RWPE2 (cell line): ENCODE measurements at regions not wholly inside any gene's neighbourhood (a gene's known extent, or its start where the extent isn't known, plus 50 kb on each side); places are given as distances from the start of the nearest gene placed in this dataset.

Experiments
- ATAC-seq: fragments of 200-7000 bp; cut with Tn5 transposase; 3 replicates; pipeline ENCODE4 v1.9.1; 2021; ENCODE audit warnings: low read depth
- DNase-seq: peaks from one replicate; pipeline ENCODE4 v3.0.0-alpha.2; 2020; ENCODE audit warnings: low spot score
- H3K27ac ChIP-seq: fragments of 450-650 bp; 2 replicates; pipeline ENCODE4 v1.5.1; 2017; ENCODE audit warnings: mild to moderate bottlenecking; ENCODE audit not compliant: poor library complexity, severe bottlenecking
- H3K27me3 ChIP-seq: fragments of 250-450 bp; sonication (Bioruptor Pico); 2 replicates; pipeline ENCODE4 v1.5.1; 2021; ENCODE audit warnings: mild to moderate bottlenecking, moderate library complexity; ENCODE audit not compliant: insufficient read depth, poor library complexity, severe bottlenecking
- H3K36me3 ChIP-seq: fragments of 250-450 bp; sonication (Bioruptor Pico); 2 replicates; pipeline ENCODE4 v1.5.1; 2020; ENCODE audit warnings: low read depth, mild to moderate bottlenecking, moderate library complexity
- H3K4me1 ChIP-seq: fragments of 250-450 bp; sonication (Bioruptor Pico); 2 replicates; pipeline ENCODE4 v1.5.1; 2021; ENCODE audit warnings: mild to moderate bottlenecking, moderate library complexity; ENCODE audit not compliant: insufficient read depth, poor library complexity, severe bottlenecking
- H3K4me3 ChIP-seq: fragments of 250-450 bp; sonication (Bioruptor Pico); 2 replicates; pipeline ENCODE4 v1.5.1; 2021; ENCODE audit warnings: mild to moderate bottlenecking, moderate library complexity; ENCODE audit not compliant: severe bottlenecking
- H3K9me3 ChIP-seq: fragments of 250-450 bp; sonication (Bioruptor Pico); 2 replicates; pipeline ENCODE4 v1.5.1; 2021; ENCODE audit warnings: mild to moderate bottlenecking, moderate library complexity; ENCODE audit not compliant: severe bottlenecking
- CTCF ChIP-seq: fragments of 450-650 bp; IDR thresholded peaks from one replicate; pipeline ENCODE4 v1.5.1; 2017; ENCODE audit warnings: mild to moderate bottlenecking, moderate library complexity; ENCODE audit not compliant: poor library complexity, severe bottlenecking

GRCh38 chr3:145124900-145125678, 1035.9 kb downstream of the PLOD2 start:
- Histone ChIP-seq H3K4me1 (no peaks in the 10 kb centered on the region), H3K4me3 (no peak overlapping the region), H3K9me3 (no peaks in the 10 kb centered on the region), H3K27ac (no peak overlapping the region), H3K36me3 (no peaks in the 10 kb centered on the region), H3K27me3 (no peaks in the 10 kb centered on the region)
- TF ChIP-seq CTCF = no peak
- no peak for DNase-seq
- ATAC-seq = no peak

GRCh38 chr3:145133281-145133680, 1027.7 kb downstream of the PLOD2 start:
- Histone ChIP-seq H3K27me3 (no peaks in the 10 kb centered on the region), H3K9me3 (no peaks in the 10 kb centered on the region), H3K36me3 (no peaks in the 10 kb centered on the region), H3K27ac (no peak overlapping the region), H3K4me3 (no peak overlapping the region), H3K4me1 (no peaks in the 10 kb centered on the region)
- no peak for TF ChIP-seq CTCF
- no peak for DNase-seq
- no peak for ATAC-seq

- no peak for TF ChIP-seq CTCF
- ATAC-seq = no peak
Measured at GRCh38 chr3:145134738-145135137, 1026.2 kb downstream of the PLOD2 start.

GRCh38 chr3:145144361-145144760, 1016.6 kb downstream of the PLOD2 start:
- Histone ChIP-seq H3K27ac (no peak overlapping the region), H3K4me1 (no peaks in the 10 kb centered on the region), H3K4me3 (no peak overlapping the region), H3K27me3 (no peaks in the 10 kb centered on the region), H3K36me3 (no peaks in the 10 kb centered on the region), H3K9me3 (no peaks in the 10 kb centered on the region)
- ATAC-seq (no peak), DNase-seq (no peak)
- TF ChIP-seq CTCF = no peak

More at GRCh38 chr3:145134738-145135137, 1026.2 kb downstream of the PLOD2 start:
- no peak overlapping the region for H3K27ac ChIP-seq
- no peaks in the 10 kb centered on the region for H3K4me1 ChIP-seq
- no peaks in the 10 kb centered on the region for H3K27me3 ChIP-seq
- H3K9me3 ChIP-seq = no peaks in the 10 kb centered on the region
- no peak for DNase-seq
- H3K4me3 ChIP-seq = no peak overlapping the region
- H3K36me3 ChIP-seq = no peaks in the 10 kb centered on the region

GRCh38 chr3:145145461-145145860, 1015.5 kb downstream of the PLOD2 start:
- TF ChIP-seq CTCF = no peak
- H3K27me3 ChIP-seq = no peaks in the 10 kb centered on the region
- H3K36me3 ChIP-seq = no peaks in the 10 kb centered on the region
- H3K4me1 ChIP-seq = no peaks in the 10 kb centered on the region
- no peaks in the 10 kb centered on the region for H3K9me3 ChIP-seq
- no peak overlapping the region for H3K27ac ChIP-seq
- no peak for ATAC-seq
- H3K4me3 ChIP-seq = no peak overlapping the region
- no peak for DNase-seq
